Stimulated activated naive CD8-positive, alpha-beta T cell treated with anti-CD3 and anti-CD28 coated beads, Interleukin-15, Interleukin-2, amounts not matched to agents 100 ng/mL and 50 ng/mL, for 24 hours (primary cell): ENCODE measurements at regions not wholly inside any gene's neighbourhood (a gene's known extent, or its start where the extent isn't known, plus 50 kb on each side); places are given as distances from the start of the nearest gene placed in this dataset.
"Not testable (repeated sequence)": the region's sequence is repeated elsewhere in the genome, so short reads cannot be mapped to it uniquely, and the experiment has no call there.

Experiments
- H3K27ac Mint-ChIP-seq: one replicate; pipeline ENCODE4 v1.8.0; 2021; ENCODE audit warnings: mild to moderate bottlenecking, mixed read lengths
- H3K27me3 Mint-ChIP-seq: one replicate; pipeline ENCODE4 v1.8.0; 2021; ENCODE audit warnings: mixed read lengths
- H3K36me3 Mint-ChIP-seq: one replicate; pipeline ENCODE4 v1.8.0; 2021; ENCODE audit warnings: low read depth, mixed read lengths
- H3K4me1 Mint-ChIP-seq: one replicate; pipeline ENCODE4 v1.8.0; 2021; ENCODE audit warnings: low read depth, mixed read lengths
- H3K4me3 Mint-ChIP-seq: one replicate; pipeline ENCODE4 v1.8.0; 2021; ENCODE audit warnings: mild to moderate bottlenecking, mixed read lengths
- H3K9me3 Mint-ChIP-seq: one replicate; pipeline ENCODE4 v1.8.0; 2021; ENCODE audit warnings: mixed read lengths

- no peak overlapping the region for H3K4me3 Mint-ChIP-seq
- H3K9me3 Mint-ChIP-seq = no peaks in the 10 kb centered on the region
- H3K27ac Mint-ChIP-seq = no peak overlapping the region
- no peaks in the 10 kb centered on the region for H3K27me3 Mint-ChIP-seq
- no peaks in the 10 kb centered on the region for H3K36me3 Mint-ChIP-seq
- H3K4me1 Mint-ChIP-seq = no peaks in the 10 kb centered on the region
These were observed 243.3 kb upstream of the AVPR1A start for GRCh38 chr12:63394349-63394748.

- Mint-ChIP-seq H3K27me3 (peaks cover 4% of the 10 kb centered on the region), H3K9me3 (no peaks in the 10 kb centered on the region), H3K27ac (no peak overlapping the region), H3K4me3 (no peak overlapping the region), H3K36me3 (no peaks in the 10 kb centered on the region), H3K4me1 (no peaks in the 10 kb centered on the region)
These were observed 238.2 kb upstream of the AVPR1A start for GRCh38 chr12:63389211-63389610.

DNA sequence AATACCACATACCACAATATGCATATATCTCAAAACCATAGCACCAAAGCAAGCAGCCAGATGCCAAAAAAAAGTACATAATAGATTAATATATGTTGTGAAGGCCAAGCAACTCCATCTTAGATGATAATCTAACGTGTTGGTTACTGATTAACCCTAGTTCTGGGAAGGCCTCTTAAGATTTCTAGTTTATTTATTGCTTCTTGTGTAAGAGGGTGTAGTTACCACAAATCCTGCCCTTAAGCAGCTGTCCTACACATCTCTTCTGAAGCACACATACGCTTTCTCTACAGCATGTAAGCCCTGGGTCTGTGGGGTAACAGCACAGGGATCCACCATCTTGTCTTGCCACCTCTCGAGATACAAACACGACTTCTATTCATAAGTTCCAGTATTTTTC lies 236.8 kb upstream of the AVPR1A start:
- no peaks in the 10 kb centered on the region for H3K9me3 Mint-ChIP-seq
- H3K4me1 Mint-ChIP-seq = no peaks in the 10 kb centered on the region
- H3K4me3 Mint-ChIP-seq = no peak overlapping the region
- H3K27me3 Mint-ChIP-seq = peaks cover 4% of the 10 kb centered on the region
- H3K27ac Mint-ChIP-seq = no peak overlapping the region
- H3K36me3 Mint-ChIP-seq = no peaks in the 10 kb centered on the region

- no peaks in the 10 kb centered on the region for H3K4me1 Mint-ChIP-seq
- H3K9me3 Mint-ChIP-seq = no peaks in the 10 kb centered on the region
- H3K27ac Mint-ChIP-seq = no peak overlapping the region
- H3K27me3 Mint-ChIP-seq = peaks cover 4% of the 10 kb centered on the region
- no peak overlapping the region for H3K4me3 Mint-ChIP-seq
- H3K36me3 Mint-ChIP-seq = no peaks in the 10 kb centered on the region
These were observed 231.9 kb upstream of the AVPR1A start for GRCh38 chr12:63382930-63383329.

GRCh38 chr12:63362791-63363190 lies 211.8 kb upstream of the AVPR1A start:
- Mint-ChIP-seq H3K27ac (no peak overlapping the region), H3K36me3 (no peaks in the 10 kb centered on the region), H3K27me3 (no peaks in the 10 kb centered on the region), H3K4me1 (no peaks in the 10 kb centered on the region), H3K9me3 (no peaks in the 10 kb centered on the region), H3K4me3 (no peak overlapping the region)

DNA sequence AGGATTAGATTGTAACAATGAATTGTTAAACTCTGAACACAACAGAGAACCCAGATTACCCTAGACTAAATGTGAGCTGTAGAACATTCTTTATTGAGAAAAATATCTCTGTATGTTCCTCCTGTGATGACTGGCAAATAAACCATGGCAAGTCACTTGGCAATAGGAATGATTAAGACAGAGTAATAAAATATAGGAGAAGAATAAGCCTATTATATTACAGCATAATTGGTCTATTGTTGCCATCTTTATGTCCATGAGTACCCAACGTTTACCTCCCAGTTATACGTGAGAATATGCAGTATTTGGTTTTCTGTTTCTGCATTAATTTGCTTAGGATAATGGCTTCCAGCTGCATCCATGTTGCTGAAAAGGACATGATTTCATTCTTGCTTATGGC lies 211.2 kb upstream of the AVPR1A start:
- H3K36me3 Mint-ChIP-seq = no peaks in the 10 kb centered on the region
- no peak overlapping the region for H3K4me3 Mint-ChIP-seq
- H3K27me3 Mint-ChIP-seq = no peaks in the 10 kb centered on the region
- no peak overlapping the region for H3K27ac Mint-ChIP-seq
- H3K4me1 Mint-ChIP-seq = no peaks in the 10 kb centered on the region
- H3K9me3 Mint-ChIP-seq = no peaks in the 10 kb centered on the region

GRCh38 chr12:63354969-63355368 lies 204.0 kb upstream of the AVPR1A start:
- Mint-ChIP-seq H3K27ac (no peak overlapping the region), H3K9me3 (no peaks in the 10 kb centered on the region), H3K4me1 (no peaks in the 10 kb centered on the region), H3K4me3 (no peak overlapping the region), H3K27me3 (no peaks in the 10 kb centered on the region), H3K36me3 (no peaks in the 10 kb centered on the region)

- Mint-ChIP-seq H3K36me3 (no peaks in the 10 kb centered on the region), H3K4me3 (no peak overlapping the region), H3K4me1 (no peaks in the 10 kb centered on the region), H3K27me3 (no peaks in the 10 kb centered on the region), H3K27ac (no peak overlapping the region), H3K9me3 (no peaks in the 10 kb centered on the region)
These were observed 202.6 kb upstream of the AVPR1A start for GRCh38 chr12:63353559-63353958.

- no peaks in the 10 kb centered on the region for H3K36me3 Mint-ChIP-seq
- no peaks in the 10 kb centered on the region for H3K9me3 Mint-ChIP-seq
- no peak overlapping the region for H3K4me3 Mint-ChIP-seq
- no peaks in the 10 kb centered on the region for H3K27me3 Mint-ChIP-seq
- no peak overlapping the region for H3K27ac Mint-ChIP-seq
- H3K4me1 Mint-ChIP-seq = no peaks in the 10 kb centered on the region
These were observed 200.4 kb upstream of the AVPR1A start for GRCh38 chr12:63351370-63351769.

GRCh38 chr12:63348556-63348955 lies 197.6 kb upstream of the AVPR1A start:
- H3K27ac Mint-ChIP-seq = no peak overlapping the region
- no peaks in the 10 kb centered on the region for H3K9me3 Mint-ChIP-seq
- no peaks in the 10 kb centered on the region for H3K36me3 Mint-ChIP-seq
- H3K27me3 Mint-ChIP-seq = no peaks in the 10 kb centered on the region
- H3K4me3 Mint-ChIP-seq = no peak overlapping the region
- H3K4me1 Mint-ChIP-seq = no peaks in the 10 kb centered on the region

DNA sequence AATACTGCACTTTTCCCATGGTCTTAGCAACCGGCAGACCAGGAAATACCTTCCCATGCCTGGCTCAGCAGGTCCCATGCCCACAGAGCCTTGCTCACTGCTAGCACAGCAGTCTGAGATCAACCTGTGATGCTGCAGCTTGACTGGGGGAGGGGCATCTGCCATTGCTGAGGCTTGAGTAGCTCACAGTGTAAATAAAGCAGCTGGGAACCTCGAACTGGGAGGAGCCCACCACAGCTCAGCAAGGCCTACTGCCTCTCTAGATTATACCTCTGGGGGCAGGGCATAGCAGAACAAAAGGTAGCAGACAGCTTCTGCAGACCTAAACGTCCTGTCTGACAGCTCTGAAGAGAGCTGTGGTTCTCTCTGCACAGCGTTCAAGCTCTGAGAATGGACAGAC lies 186.2 kb upstream of the AVPR1A start:
- H3K4me1 Mint-ChIP-seq, H3K36me3 Mint-ChIP-seq, H3K9me3 Mint-ChIP-seq, H3K27ac Mint-ChIP-seq, H3K27me3 Mint-ChIP-seq, H3K4me3 Mint-ChIP-seq: not testable (repeated sequence)

GRCh38 chr12:63326260-63326659 lies 175.3 kb upstream of the AVPR1A start:
- H3K27me3 Mint-ChIP-seq = no peaks in the 10 kb centered on the region
- H3K27ac Mint-ChIP-seq = no peak overlapping the region
- no peaks in the 10 kb centered on the region for H3K4me1 Mint-ChIP-seq
- no peaks in the 10 kb centered on the region for H3K9me3 Mint-ChIP-seq
- no peaks in the 10 kb centered on the region for H3K36me3 Mint-ChIP-seq
- H3K4me3 Mint-ChIP-seq = no peak overlapping the region

DNA sequence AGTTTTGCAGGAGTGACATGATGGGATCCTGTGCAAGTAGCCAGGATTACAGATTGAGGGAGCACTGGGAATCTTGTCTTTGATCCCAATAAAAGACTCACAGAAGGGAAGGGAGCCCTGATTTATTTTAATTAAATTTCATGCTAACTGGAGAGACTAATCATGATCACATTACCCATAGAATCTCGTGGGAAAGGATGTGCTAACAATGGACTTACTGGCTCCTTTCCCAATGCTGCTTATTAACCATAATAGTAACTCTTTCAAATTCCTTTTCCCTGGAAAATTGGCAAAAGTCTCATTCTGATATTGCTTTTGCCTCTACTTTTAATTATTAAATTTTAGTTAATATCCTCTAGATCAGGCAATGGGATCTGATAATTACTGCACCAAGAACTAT lies 174.8 kb upstream of the AVPR1A start:
- H3K27ac Mint-ChIP-seq = no peak overlapping the region
- H3K4me1 Mint-ChIP-seq = no peaks in the 10 kb centered on the region
- H3K4me3 Mint-ChIP-seq = no peak overlapping the region
- H3K36me3 Mint-ChIP-seq = no peaks in the 10 kb centered on the region
- H3K27me3 Mint-ChIP-seq = no peaks in the 10 kb centered on the region
- H3K9me3 Mint-ChIP-seq = no peaks in the 10 kb centered on the region

DNA sequence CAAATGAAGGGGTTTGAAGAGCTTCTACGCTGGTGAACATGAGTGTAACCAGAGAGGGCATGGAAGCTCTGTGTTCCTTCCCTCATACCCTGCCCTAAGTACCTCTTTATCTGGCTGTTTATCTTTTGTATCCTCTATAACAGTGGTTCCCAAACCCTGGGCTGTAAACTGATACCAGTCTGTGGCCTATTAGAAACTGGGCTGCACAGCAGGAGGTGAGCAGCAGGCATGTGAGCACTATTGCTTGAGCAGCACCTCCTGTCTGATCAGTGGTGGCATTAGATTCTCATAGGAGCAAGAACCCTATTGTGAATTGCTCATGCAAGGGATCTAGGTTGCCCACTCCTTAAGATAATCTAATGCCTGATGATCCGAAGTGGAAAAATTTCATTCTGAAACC lies 172.9 kb upstream of the AVPR1A start:
- Mint-ChIP-seq H3K4me3 (no peak overlapping the region), H3K36me3 (no peaks in the 10 kb centered on the region), H3K27ac (no peak overlapping the region), H3K4me1 (no peaks in the 10 kb centered on the region), H3K27me3 (no peaks in the 10 kb centered on the region), H3K9me3 (no peaks in the 10 kb centered on the region)

DNA sequence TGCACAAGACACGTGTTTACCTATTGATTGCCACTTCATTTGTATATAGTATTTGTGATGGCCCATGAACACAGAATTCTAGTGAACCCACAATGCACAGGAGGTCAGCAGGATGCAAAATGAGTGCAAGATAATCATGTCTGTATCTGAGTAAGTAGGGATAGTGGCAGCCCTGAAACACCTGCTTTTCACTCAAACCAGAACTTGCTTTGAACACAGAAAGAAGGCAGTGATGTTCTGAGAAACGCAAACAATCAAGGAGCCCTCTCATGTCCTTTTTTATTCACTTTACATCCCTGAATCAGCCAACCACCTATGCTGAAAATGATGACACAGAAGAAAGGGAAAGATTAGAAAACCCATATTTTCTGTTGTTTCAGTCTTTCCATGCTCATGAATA lies 170.4 kb upstream of the AVPR1A start:
- no peak overlapping the region for H3K4me3 Mint-ChIP-seq
- H3K36me3 Mint-ChIP-seq = no peaks in the 10 kb centered on the region
- H3K4me1 Mint-ChIP-seq = no peaks in the 10 kb centered on the region
- H3K27me3 Mint-ChIP-seq = no peaks in the 10 kb centered on the region
- no peak overlapping the region for H3K27ac Mint-ChIP-seq
- no peaks in the 10 kb centered on the region for H3K9me3 Mint-ChIP-seq

- H3K27ac Mint-ChIP-seq = no peak overlapping the region
- no peak overlapping the region for H3K4me3 Mint-ChIP-seq
- H3K27me3 Mint-ChIP-seq = no peaks in the 10 kb centered on the region
- no peaks in the 10 kb centered on the region for H3K9me3 Mint-ChIP-seq
- no peaks in the 10 kb centered on the region for H3K36me3 Mint-ChIP-seq
- H3K4me1 Mint-ChIP-seq = no peaks in the 10 kb centered on the region
These were observed 169.1 kb upstream of the AVPR1A start for GRCh38 chr12:63319936-63320633.
